Midbrain (tissue), 1 donor: ENCODE measurements at regions not wholly inside any gene's neighbourhood (a gene's known extent, or its start where the extent isn't known, plus 50 kb on each side); places are given as distances from the start of the nearest gene placed in this dataset.
"Not testable (repeated sequence)": the region's sequence is repeated elsewhere in the genome, so short reads cannot be mapped to it uniquely, and the experiment has no call there.

Source experiments
- DNase-seq: peaks from one replicate; lab custom pipeline; 2025; lab: John Stamatoyannopoulos, UW

DNA sequence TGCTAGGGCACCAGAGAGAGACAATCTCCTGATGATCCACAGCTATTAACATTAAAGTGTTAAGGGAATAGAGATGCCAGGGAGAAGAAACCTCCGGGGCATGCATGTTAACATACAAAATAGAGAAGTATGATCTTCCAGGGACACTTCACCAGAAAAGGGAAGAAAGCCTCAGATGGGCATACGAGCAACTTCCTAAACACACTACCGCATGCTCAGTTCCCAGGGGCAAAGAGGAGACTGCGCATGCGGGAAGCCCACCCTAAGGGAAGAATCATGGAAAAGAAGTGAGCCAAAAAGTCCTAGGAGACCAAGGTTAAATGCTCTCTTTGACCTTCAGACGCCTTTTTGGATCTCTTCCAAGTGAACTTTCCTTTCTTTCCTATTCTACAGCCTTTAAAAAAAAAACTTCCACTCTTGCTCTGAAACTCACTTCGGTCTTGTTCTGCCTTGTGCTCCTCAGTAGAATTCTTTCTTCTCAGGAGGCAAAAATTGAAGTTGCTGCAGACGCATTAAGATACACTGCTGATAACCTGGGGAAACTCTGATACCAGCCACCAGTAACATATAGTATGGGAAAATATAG lies 1211.3 kb downstream of the REEP3 start:
- DNase-seq: no peak

- no peak for DNase-seq
Observed at GRCh38 chr10:64733980-64734379, 1212.8 kb downstream of the REEP3 start.

GRCh38 chr10:64738462-64738861 lies 1217.3 kb downstream of the REEP3 start:
- DNase-seq: no peak

GRCh38 chr10:64745565-64745964 lies 1224.4 kb downstream of the REEP3 start:
- DNase-seq: no peak

DNA sequence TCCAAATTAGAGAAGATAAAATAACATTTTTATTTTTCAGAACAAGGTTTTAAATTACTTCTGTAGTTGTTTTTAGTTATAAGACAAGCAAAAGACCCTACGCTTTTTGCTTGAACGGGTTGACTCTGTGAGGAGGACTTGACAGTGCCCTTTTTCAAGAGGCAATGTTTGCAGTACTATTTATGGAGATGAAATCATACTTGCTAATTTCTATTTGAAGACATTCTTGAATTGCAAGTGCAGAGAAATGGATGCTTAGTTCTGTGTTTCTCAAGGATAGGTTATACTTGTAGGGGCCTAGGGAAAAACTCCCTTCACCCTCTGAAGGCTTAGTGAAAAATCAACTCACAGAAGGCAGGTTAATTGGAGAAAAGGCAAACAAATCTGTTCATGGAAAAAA lies 1229.5 kb downstream of the REEP3 start:
- DNase-seq: no peak

- DNase-seq: no peak
Observed at GRCh38 chr10:64753516-64753915, 1232.3 kb downstream of the REEP3 start.

DNA sequence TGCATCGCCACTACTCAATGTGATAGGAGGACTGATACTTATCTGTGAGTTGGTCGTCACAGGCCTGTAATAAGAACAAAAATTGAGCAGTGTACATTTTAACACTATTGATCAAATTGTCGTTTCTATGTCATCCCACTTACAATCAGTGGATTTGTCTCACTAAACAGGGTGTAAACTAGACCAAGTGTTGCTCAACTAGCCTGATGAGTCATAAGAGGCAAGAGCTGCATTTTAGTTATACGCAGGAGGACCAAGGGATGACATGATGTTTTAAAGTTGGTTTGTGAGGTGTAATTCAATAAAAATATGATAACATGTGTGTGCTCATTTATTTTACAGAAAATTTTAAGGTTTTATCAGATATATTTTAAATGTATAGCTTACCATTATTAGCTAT lies 1239.2 kb downstream of the REEP3 start:
- no peak for DNase-seq

DNA sequence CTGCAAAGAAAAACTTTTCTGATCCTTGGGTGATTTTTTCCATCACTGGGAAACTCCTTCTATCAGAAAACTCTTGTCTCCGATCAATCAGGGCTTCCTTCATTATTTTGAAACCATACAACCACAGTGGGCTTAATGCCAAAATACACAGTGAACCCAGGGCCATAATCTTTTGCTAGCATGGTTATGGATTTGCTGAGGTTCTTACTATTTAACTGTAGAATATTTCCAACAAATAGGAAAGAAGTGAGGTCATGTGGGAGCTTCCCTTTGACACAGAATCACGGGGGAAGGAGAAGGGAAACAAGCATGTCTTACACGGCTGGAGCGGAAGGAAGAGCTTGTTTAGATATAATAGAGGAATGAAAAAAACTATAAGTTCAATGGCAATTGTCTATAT lies 1241.7 kb downstream of the REEP3 start:
- no peak for DNase-seq

DNA sequence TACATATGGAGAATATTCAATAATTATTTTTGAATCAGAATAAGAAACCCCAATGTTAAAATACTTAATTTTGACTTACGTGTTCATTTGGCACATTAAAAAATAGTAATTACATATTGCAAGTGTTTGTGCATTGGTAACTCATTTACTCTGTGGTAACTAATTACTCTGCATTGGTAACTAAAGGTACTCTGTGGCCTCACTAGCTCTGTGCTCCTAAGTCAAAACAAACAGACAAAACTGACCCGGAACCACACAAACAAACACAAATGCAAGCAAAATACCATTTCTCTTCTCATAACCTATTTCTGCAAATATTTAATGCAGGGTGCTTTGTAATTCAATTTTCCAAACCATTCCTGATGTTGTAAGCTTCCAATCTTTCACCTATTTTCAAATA lies 1244.3 kb downstream of the REEP3 start:
- DNase-seq: no peak

DNA sequence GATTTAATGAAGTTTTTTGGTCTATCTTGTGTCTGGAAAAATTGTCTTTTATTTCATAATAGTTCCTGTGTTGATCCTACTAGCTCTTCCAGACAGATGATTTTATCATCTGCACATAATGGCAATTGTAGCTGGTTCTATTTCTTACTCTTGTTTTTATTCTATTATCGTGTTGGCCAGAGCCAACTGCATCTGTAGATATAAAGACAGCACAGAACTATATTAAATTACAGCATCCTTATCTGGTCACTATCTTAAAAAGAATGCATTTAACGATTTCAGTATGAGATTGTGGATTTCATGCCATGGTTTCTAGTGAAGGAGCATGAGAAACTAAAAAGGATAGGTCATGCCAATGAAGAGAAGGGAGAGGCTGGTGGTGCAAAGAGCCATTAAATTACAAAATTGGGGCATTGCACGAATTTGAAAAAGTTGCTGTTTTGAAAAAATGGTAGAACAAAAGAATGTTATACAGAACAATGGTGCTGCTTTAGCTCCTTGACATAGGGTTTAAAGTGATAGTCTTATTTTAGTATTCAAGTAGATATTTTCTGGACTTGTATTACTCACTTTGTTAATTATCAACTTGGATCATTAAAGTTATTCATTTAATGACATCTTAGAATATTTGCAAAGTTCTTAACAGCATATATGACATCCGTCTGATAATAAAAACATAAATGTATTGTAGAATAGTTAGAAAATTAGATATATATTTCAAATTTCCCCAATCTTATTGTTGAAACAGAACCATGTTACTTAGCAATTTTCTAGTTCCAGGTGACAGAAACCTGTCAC lies 1250.3 kb downstream of the REEP3 start:
- no peak for DNase-seq

GRCh38 chr10:64773357-64773756 lies 1252.2 kb downstream of the REEP3 start:
- no peak for DNase-seq

- not testable (repeated sequence) for DNase-seq
Observed at GRCh38 chr10:64784451-64784850, 1263.2 kb downstream of the REEP3 start.

DNA sequence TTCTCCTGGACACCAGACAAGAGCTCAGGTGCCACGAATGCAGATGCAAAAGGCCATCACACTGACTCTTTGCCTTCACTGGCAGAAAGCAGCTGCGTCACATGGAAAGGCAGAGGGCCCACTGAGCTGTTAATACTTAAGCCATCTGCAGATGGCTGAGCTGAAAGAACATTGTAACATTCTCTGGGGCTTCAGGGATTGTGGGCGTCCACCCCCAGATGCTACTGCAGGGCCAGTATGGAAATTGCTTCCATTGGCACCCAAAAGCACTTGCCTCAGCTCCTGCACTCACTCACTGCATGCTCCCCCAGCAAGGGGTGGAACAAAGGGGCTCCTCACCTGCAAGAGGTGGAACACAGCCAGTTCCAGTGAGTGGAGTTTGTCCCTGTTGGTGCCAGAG lies 1264.6 kb downstream of the REEP3 start:
- DNase-seq: no peak

DNA sequence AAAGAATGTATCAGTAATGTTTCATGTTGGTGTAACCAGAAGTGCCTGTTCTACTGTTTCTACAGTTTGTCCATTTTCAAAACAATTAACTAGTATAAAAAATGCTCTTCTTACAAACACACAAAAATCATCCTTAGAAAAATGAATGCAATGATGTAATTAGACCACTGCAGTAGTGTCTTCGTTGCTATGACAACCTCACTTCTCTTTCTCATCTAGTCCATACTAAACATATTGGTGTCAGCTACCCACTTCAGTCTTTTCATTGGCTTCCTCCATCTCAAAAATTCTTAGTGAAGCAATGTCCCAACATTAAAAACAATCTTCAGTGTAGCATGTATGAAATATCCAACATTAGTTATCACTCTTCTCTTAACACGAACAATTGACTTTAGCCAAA lies 1265.8 kb downstream of the REEP3 start:
- no peak for DNase-seq

DNA sequence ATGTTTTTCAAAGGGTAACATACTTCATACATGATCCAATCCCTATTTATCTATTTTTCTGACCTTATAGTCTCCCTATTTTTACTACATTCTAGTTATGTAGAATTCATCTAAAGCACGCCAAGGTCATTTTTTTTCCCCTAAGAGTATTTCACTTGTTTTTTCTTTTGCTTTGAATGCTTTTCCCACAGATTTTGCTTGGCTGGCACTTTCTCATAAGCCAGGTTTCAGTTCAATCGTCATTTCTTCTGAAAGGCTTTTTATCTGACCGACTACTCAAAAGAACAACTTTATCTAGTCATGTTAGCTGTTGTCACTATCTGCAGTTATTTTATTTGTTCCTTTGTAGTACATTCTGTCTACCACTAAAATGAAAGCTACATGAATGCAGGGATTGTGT lies 1274.6 kb downstream of the REEP3 start:
- DNase-seq: no peak

DNA sequence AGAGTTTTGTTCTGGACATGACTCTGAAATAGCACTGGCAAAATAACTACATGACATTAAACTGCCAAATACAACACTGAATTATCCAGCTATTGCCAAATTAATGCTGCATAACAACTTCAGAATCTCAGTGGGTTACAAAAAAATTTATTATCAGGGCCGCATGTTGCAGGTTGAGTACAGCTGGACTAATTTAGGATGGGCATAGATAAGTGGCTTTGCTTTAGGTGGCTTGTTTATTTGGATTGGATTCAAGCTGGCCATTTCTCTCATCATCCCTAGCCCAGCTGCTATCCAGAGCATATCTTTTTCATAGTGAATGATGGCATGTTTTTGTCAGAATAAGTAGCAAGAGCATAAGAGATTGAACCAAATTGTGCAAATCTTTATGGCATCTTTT lies 1277.1 kb downstream of the REEP3 start:
- DNase-seq: no peak

DNA sequence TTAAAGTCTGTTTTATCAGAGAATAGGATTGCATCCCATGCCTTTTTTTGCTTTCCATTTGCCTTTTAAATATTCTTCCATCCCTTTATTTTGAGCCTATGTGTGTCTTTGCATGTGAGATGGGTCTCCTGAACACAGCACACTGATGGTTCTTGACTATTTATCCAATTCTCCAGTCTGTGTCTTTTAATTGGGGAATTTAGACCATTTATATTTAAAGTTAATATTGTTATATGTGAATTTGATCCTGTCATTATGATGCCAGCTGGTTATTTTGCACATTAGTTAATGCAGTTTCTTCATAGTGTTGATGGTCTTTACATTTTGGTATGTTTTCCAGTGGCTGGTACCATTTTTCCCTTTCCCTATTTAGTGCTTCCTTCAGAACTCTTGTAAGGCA lies 1287.0 kb downstream of the REEP3 start:
- DNase-seq: not testable (repeated sequence)

GRCh38 chr10:64810046-64810445 lies 1288.8 kb downstream of the REEP3 start:
- not testable (repeated sequence) for DNase-seq

GRCh38 chr10:64813391-64813790 lies 1292.2 kb downstream of the REEP3 start:
- no peak for DNase-seq

DNA sequence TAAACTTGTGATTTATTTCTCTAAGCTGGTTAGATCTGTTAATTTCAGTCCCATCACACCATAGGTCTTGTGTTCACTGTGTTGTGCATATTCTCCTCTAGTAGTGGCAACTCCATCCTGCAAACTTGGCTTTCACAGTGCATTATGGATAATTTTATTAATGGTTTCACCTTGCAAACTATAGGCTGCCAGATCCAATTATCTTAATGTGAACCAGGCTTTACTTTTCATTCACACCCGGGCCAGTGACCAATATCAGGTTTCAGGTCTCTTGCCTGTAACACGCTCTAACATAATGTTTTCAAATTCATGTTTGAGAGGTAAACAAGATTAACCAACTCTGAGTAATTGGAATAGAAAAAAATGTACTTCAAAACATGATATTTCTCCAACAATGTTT lies 1293.0 kb downstream of the REEP3 start:
- no peak for DNase-seq

DNA sequence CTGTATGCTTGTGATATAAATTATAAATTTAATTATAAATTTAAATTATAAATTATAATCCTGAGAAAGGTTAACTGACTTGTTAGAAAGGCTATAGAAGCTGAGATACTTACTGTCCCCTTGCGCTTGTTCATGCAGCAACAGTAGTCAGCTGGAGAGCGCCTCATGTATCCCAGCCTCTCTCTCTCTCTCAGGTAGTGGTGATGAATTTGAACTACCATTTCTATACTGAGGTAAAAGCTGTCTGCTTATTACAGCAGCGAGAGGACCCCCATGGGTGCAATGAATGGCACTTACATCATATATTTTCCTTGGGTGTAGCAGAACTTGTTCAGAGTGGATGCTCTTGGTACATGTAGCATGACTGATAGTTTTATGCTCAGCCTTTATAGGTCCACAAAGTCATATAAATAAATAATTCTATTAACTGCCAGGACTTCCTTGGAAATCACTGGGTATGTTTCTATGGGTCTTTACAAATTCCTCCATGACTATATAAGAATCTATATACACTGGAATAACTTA lies 1308.7 kb downstream of the REEP3 start:
- no peak for DNase-seq

GRCh38 chr10:64830869-64831268 lies 1309.7 kb downstream of the REEP3 start:
- no peak for DNase-seq

DNA sequence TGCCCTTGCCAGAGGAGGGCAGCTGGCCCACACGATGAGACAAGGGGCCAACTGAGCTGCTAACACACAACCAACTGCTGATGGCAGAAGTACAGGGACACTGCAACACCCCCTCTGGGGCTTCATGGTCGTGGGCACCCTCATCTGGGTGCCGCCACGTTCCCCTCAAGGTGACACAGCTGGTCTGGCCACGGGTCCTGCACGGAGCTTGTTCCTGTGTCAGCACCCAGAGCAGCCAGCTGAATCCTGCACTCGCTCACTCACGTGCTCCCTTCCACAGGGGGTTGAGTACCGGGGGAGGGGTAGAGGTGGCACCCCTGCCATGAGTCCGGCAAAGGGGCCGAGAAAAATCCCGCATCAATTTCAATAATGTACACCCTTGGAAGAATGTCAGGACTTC lies 1319.1 kb downstream of the REEP3 start:
- no peak for DNase-seq

DNA sequence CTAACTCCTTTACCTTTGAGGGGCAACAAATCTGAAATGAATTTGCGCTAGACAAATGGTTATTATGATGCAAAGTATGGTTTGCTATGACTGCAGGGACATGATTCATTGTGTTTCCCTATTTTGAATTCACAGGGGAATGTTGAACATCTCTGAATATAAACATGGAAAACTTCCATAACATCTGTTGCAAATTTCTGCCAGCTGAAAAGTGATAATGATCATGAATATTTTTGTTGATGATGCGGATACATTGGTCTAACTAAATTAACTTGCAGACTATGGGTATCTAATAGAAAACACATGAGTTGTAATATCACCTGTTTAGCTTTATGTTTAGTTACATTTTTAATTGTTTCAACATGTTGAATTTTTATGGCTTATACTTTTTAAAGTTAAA lies 1325.5 kb downstream of the REEP3 start:
- no peak for DNase-seq
